Upper lobe of left lung (tissue), 4 donors: ENCODE measurements at regions not wholly inside any gene's neighbourhood (a gene's known extent, or its start where the extent isn't known, plus 50 kb on each side); places are given as distances from the start of the nearest gene placed in this dataset.
"Not testable (repeated sequence)": the region's sequence is repeated elsewhere in the genome, so short reads cannot be mapped to it uniquely, and the experiment has no call there.

ENCODE experiments used
- CTCF ChIP-seq, 6 experiments: fragments of 450-650 bp in 4 of 6; fragments of 200-600 bp in 2 of 6; sonication (generic) in 2 of 6; IDR thresholded peaks; one replicate each; pipeline ENCODE4 v1.5.1; 2016 to 2019; ENCODE audit warnings: antibody characterized with exemption in 6 of 6
- POLR2A ChIP-seq, 4 donors: fragments of 450-650 bp; IDR thresholded peaks; one replicate each; pipeline ENCODE4 v1.5.1; 2016 to 2017; ENCODE audit warnings: antibody characterized with exemption in 4 of 4, mild to moderate bottlenecking in 2 of 4
- POLR2AphosphoS5 ChIP-seq, 2 donors: sonication (generic); formaldehyde crosslinking; IDR thresholded peaks; one replicate each; pipeline ENCODE4 v1.5.1; 2017; ENCODE audit warnings: antibody characterized with exemption in 2 of 2

GRCh38 chr17:30631651-30632050 is 154.4 kb downstream of the GOSR1 start:
- TF ChIP-seq CTCF, POLR2AphosphoS5, POLR2A (IDR thresholded peaks at IDR 0.05): not testable (repeated sequence)
